GM12872 (cell line): ENCODE measurements at regions not wholly inside any gene's neighbourhood (a gene's known extent, or its start where the extent isn't known, plus 50 kb on each side); places are given as distances from the start of the nearest gene placed in this dataset.

Experiments used
- CTCF ChIP-seq: IDR thresholded peaks from 3 replicates; pipeline ENCODE4 v1.5.1; 2011; ENCODE audit warnings: low read depth, mild to moderate bottlenecking, low read length, moderate library complexity; ENCODE audit not compliant: insufficient read depth

- 0 out of 3 replicates have a peak, but pooled peaks have one; percentile 5 for TF ChIP-seq CTCF
Measured at GRCh38 chr2:76251342-76251741, 540.6 kb upstream of the GCFC2 start.

- no peak for TF ChIP-seq CTCF
Measured at GRCh38 chr2:76247006-76247405, 536.3 kb upstream of the GCFC2 start.

GRCh38 chr2:76211991-76212985, 501.6 kb upstream of the GCFC2 start:
- no peak for TF ChIP-seq CTCF

GRCh38 chr2:76210551-76210950, 499.8 kb upstream of the GCFC2 start:
- TF ChIP-seq CTCF = no peak

GRCh38 chr2:76204048-76204447, 493.3 kb upstream of the GCFC2 start:
- TF ChIP-seq CTCF = no peak

- no peak for TF ChIP-seq CTCF
Measured at GRCh38 chr2:76202866-76203265, 492.2 kb upstream of the GCFC2 start.

GRCh38 chr2:76197842-76198448, 487.2 kb upstream of the GCFC2 start:
- peak; percentile 64 for TF ChIP-seq CTCF
